Breast epithelium (tissue), 3 donors: ENCODE measurements at regions not wholly inside any gene's neighbourhood (a gene's known extent, or its start where the extent isn't known, plus 50 kb on each side); places are given as distances from the start of the nearest gene placed in this dataset.

Experiments used
- CTCF ChIP-seq, 3 donors: fragments of 450-650 bp; IDR thresholded peaks; one replicate each; pipeline ENCODE4 v1.5.1; 2016 to 2017; ENCODE audit warnings: antibody characterized with exemption in 3 of 3, mild to moderate bottlenecking in 3 of 3, moderate library complexity in 3 of 3
- POLR2A ChIP-seq: fragments of 450-650 bp; IDR thresholded peaks from one replicate; pipeline ENCODE4 v1.6.1; 2016; ENCODE audit warnings: antibody characterized with exemption, mild to moderate bottlenecking, moderate library complexity

- no peak for TF ChIP-seq CTCF (IDR thresholded peaks at IDR 0.05)
- no peak for TF ChIP-seq POLR2A
These were observed 1631.4 kb upstream of the TENM4 start for GRCh38 chr11:81072273-81072672.
